Inferior parietal cortex (tissue), 1 donor: ENCODE measurements at regions not wholly inside any gene's neighbourhood (a gene's known extent, or its start where the extent isn't known, plus 50 kb on each side); places are given as distances from the start of the nearest gene placed in this dataset.

ENCODE experiments used
- DNase-seq: peaks from one replicate; pipeline ENCODE4 v3.0.0-alpha.2; 2016; ENCODE audit errors: extremely low spot score

GRCh38 chr3:72329354-72329753, 518.9 kb downstream of the SHQ1 start:
- peak; percentile 63 for DNase-seq

GRCh38 chr3:72328755-72329277, 519.4 kb downstream of the SHQ1 start:
- DNase-seq, result no peak

DNA sequence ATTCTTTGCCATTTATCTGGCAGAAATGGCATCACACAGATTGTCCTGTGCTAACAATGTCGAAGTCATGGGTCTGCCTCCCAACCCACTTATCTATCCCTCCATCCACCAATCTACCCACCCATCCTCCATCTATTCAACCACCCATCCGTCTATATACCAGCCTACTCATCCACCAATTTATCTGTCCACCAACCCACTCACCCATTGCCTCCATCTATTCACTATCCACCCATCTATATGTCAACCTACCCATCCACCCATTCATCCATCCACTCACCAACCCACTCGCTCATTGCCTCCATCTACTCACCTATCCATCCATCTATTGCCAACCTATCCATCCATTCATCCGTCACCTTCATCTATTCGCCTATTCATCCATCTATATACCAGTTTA, 521.2 kb downstream of the SHQ1 start:
- DNase-seq, result no peak

GRCh38 chr3:72324253-72324811, 523.9 kb downstream of the SHQ1 start:
- DNase-seq, result no peak

DNA sequence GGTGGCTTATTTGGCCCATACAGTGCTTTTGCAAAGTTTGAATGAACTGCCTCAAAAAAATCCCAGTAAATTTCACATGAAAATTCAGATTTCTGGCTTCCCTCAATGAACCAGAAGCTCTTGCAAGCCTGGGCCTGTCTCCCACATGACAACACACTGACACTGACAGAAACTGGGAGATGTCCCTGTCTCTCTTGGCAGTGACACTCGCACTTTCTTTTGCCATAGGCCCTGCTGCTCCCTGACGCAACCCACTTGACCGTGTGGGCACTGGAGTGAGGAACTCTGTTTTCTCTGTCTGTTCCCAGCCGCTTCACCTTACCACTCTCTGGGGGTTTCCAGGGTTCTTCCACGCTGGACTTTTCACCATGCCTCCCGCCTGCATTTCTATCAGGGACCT, 524.5 kb downstream of the SHQ1 start:
- no peak for DNase-seq

DNA sequence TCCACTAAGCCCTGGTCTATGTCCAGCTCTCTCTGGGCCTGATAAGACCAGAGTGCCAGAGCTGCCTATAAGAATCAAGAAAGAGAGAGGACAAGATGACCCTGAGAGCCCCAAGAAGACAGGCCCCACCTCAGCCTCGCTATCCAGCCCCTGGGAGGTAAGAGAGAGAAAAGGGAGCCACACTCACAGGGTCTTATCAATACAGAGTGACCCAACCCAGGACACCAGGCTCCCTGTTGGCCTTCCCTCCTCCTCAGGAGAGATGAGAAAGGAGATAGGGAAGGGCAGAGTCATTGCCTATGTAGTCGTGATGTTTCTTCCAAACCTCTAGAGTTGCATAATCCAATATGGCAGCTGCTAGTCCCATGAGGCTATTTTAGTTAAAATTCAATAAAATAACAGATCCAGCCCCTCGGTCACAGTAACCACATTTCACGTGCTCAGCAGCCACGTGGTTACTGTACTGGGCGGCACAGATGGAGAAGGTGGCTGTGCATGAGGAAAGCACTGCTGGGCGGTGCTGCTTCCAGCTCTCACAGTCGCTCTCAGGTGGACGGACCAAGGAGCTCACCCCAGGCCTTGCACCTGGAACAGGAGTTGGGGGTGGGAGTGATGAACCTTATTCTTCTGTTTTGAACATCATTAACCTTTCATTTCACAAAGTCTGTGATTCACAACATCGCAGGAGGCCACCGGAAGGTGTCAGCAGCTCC, 525.8 kb downstream of the SHQ1 start:
- no peak for DNase-seq

GRCh38 chr3:72320955-72321303, 527.3 kb downstream of the SHQ1 start:
- no peak for DNase-seq

- DNase-seq, result no peak
Measured at GRCh38 chr3:72320095-72320954, 527.9 kb downstream of the SHQ1 start.

DNA sequence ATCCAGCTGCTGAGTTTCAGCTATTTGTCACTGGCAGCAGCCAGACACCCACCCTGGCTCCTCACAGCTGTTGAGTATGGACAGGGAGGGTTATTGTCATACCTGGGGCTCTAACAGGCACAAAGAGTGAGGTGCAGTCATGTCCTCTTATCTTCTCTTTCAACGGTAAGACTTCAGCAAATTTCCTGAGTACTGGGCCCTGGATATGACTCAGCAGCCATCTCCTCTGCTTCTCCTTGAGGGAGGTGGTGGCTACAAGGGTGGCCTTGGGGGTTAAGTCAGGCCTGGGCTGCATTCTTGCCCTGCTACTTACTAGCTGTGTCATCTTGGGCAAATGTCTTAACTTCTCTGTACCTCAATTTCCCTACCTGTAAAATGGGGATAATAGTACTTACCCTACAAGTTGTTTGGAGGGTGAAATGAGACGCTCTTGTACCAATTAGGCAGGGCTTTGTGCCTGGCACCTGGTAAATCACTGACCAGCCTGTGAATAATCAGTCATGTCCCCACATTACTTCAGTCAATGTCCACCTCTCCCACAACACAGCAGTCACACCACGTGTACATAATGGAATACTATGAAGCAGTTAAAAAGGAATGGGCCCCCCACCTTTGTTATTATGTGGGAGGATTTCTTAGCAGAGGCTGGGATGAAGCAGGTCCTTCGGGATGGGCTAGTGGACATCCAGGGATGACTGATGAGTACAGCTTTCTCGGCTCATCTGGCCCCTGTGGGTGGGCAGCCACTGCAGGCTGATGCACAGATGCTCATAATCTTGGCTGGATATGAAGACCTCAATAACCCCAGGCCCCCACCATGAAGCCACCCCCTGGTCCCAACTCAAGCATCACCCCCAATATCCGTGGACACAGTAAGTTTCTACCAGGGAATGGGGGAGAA, 528.8 kb downstream of the SHQ1 start:
- no peak for DNase-seq

- DNase-seq, result no peak
Measured at GRCh38 chr3:72318504-72319193, 529.6 kb downstream of the SHQ1 start.

DNA sequence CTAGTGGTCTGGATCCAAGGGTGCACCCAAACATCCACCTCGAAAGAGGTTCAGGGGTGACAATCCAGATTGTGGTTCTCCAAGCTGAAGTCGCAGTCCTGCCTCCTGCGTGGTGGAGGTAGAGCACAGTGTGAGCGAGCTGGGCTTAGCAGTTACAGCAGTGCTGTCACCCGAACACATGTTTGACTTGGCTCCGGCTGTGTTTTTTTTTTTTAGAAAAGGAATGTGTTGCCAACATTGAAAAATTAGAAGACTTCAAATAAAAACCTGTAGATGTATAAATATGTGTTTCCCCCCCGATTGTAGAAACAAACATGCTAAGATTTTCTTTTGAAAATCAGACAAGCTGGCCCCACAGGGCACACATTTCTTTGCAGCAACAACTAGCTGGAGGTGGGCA, 530.8 kb downstream of the SHQ1 start:
- DNase-seq, result no peak

GRCh38 chr3:72316501-72317279, 531.6 kb downstream of the SHQ1 start:
- no peak for DNase-seq

DNA sequence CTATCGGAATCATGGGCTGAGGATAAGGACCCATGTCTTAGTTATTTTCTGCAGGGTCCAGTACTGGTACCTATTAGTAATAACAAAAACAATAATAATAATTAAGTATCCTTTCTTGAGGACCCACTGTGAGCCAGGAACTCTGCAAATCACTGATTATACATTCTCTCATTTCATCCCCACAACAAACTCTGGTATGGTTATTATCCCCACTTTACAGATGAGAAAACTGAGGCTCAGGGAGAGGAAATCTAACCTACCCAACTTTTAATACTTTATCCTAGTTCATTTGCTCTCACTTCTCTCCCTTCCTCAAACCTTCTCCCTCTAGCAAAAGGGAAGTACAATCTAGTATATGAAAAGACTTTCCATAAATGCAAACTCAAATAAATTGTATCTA, 528.4 kb upstream of the PROK2 start:
- DNase-seq, result no peak

DNA sequence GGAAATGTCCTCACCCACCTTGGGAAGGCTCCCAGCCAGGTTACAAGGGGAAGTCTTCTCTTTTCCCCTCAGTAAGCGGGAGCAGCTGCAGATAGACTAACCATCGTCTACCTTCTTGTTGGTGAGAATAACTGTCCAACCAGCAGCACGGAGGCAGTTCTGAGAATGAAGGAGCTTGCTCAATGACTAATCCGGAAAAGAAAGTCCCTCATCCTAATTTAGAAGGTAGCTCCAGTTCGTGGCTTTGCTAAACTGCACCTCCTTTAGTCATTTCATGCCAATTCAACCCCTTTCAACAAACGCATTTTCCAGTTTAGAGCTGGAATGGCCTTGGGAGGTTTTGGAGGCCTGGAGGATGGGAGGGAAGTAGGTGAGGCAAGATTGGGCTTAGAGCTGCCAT, 527.4 kb upstream of the PROK2 start:
- no peak for DNase-seq

DNA sequence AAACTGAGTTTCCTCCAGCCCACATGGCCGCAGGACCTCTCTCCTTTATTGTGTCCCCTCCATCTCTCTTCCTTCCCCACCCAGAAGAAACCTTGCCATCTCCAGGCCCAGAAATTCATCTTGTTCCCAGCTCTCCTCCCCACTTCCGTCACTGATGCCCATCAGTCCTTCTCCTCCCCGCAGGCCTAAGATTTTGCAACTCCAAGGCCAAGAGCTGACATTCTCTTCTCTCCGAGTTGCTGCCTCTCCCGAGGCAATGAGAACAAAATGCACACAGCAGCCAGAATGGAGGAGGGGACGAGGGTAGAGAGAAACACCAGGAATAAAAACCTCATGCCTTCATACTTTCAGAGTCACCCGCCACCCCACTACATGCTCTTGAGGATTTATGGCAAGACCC, 526.5 kb upstream of the PROK2 start:
- DNase-seq, result no peak

DNA sequence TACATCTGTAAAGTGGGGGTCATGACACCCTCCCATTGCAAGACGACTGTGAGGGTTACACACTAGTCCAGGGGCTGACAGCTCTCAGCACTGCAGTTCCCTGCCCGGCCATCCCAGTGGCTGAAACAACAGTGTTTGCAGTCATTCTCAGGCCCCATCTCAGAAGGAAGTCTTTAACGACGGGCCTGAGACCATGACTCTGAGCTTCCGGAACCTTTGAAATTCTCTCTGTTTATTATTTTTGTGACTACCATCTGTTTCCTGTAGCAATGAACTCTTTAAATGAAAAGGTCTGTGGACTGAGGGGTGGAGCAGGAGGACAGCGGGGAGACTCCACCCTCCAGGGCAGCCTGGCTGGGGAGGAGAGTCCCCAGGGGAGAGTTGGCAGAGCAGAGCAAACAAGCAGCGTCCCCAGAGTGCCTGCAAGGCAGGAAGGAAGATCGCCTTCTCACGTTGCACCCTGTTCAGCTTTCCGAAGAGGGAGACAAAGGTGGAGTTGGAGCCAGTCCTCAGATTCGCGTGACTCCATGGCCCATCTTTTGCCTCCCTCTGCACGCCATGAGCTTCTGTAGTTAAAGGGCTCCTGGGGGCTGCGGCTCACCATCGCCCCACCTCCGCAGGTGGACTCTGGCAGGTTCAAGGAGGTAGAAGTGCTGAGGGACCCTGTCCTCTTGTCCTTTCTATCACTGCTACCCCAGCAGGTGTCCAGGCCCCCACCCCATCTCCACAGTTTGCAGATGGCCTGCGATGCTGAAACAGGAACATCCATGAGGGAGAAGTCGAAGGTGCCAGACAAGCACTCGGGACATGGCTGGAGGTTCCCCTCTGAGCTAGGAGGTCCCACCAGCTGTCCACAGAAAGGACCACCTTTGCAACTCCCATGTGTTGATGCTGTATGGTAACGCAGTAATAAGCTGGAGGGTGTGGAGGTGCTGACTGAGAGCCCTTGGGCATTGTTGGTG, 525.8 kb upstream of the PROK2 start:
- no peak for DNase-seq

DNA sequence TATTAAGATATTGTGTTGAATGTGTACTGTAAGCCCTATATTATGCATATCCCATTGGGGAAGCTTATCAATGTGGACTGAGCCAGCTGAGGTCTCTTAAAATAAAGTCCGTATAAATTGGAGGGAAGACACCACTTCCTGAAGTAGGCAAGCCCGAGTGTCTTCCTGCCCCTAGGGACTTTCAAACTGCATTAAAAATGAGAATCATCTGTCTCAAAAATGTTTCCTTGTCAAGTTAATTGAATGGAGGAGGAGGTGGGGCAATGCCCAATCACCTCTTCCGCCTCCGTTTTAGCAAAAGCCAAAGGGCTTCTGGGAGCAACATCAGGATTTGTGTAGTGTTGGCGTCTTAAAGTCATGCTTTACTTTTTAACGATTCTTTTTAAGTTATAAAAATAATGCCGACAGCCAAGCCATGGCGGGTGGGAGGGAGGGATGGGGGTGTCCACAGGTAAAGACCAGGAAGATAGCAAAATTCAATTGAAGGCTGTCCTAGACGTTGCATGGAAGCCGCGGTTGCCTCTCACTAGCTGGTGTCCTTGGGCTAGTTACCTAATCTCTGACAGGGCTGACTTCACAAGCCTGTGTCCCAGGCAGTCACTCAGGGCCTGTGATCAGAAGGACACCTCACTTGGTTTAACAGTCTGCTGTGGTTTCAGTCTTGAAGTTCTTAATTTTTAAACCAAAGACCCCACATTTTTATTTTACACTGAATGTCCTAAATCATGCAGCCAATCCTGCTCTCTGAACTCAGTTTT, 524.9 kb upstream of the PROK2 start:
- no peak for DNase-seq

DNA sequence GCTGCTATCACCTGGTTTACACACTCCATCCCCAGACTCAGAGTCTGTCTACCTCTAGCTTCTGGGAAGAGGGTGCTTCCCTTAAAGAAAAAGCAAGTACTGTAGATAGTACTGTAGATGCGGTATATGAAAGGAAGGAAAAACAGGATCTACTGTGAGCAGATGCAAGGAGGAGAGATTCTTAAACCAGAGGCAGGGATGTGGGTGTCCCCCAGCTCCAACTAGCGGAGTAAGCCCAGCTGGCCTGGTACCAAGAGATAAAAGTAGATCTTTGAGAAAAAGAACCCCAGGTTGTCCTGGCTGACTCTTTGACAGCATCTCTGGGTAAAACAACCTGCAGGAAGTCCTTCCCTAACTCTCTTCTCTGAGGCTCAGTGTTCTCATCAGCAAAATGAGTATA, 523.7 kb upstream of the PROK2 start:
- no peak for DNase-seq
